Non-pigmented ciliary epithelial cell (primary cell): ENCODE measurements at regions not wholly inside any gene's neighbourhood (a gene's known extent, or its start where the extent isn't known, plus 50 kb on each side); places are given as distances from the start of the nearest gene placed in this dataset.

Source experiments
- DNase-seq: peaks from one replicate; pipeline ENCODE4 v3.0.0-alpha.2; 2010; ENCODE audit warnings: low read depth

GRCh38 chr2:45212953-45213635, 203.8 kb upstream of the SIX2 start:
- no peak for DNase-seq

DNA sequence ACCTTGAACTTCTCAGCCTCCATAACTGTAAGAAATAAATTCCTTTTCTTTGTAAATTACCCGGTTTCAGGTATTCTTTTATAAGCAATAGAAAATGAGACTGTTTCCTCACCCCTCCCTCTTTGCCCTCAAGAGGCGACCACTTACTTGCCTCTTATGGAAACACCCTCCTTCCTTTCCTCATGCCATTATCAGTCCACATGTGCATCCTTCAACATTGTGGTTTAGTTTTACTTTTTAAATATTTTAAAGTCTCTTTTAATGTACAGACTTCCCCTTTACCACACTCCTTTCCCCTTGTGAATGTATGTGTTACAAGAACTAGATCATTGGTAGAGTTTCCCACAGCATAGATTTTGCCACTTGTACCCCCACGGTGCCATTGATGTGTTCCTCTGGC, 202.4 kb upstream of the SIX2 start:
- no peak for DNase-seq

DNA sequence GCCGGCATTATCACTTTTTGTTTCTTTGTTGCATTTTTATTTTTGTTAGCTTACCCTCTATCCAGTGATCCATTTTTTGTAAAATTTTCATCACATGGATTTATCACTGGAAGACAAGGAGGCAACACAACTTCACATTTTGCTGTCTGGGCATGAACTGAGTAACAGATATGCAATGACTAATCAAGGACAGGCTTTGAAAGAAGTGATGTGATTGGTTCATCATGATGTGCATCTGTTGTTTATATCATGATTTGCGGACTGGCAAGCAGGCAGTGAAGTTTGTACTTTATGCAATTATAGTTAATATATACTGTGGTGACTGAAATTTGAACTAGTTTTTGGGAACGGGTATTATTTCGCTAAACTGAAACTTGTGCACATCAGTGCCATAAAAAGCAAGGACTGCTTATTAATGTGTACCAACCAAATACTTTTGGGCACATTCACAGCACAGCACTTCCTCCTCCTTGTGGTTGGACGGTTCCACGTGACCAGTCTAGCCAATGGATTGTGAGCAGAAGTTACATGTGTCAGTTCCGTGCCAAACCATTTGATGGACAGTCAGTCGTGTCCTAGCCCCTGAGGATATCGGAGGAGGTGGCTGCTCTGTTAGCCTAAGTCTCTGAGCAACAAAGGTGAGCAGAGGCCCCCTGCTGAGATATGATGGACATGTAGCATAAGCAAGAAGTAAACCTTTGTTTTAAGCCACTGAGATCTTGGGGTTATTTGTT, 201.4 kb upstream of the SIX2 start:
- DNase-seq = no peak

DNA sequence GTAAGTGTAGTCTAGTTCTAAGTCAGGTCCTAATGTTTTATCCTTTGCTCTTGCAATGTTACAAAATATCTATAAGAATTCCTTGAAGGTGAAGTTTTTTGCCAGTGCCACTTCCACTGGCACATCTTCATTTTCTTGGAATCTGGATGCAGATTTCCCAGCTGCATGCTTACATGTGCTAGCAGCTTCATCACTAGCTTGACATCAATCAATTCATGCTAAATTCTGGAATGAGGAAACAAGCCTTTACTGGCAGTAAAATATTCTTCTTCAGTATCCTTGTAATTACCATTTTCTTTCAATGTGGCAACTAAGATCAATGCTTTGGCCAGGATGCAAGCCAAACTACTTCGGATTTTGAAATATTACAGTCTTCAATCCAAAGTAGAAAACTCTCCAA, 200.6 kb upstream of the SIX2 start:
- no peak for DNase-seq

DNA sequence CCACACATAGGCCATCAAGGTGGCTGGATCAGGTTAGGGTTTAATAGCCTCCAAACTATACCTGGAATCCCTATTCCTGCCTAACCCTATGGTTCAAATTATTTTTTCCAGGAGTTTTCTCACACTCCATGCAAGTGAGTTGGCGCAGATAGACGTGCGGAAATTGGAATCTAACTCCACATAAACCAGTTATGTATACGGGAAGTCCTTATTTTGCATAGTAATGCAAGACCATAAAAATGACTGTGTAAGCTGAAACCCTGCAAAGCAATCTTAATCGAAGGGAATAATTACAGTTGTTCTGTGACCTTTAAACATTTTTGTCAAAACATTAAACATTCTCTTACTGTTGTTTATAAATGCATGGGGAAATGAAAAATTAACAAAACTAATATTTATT, 200.1 kb upstream of the SIX2 start:
- no peak for DNase-seq

DNA sequence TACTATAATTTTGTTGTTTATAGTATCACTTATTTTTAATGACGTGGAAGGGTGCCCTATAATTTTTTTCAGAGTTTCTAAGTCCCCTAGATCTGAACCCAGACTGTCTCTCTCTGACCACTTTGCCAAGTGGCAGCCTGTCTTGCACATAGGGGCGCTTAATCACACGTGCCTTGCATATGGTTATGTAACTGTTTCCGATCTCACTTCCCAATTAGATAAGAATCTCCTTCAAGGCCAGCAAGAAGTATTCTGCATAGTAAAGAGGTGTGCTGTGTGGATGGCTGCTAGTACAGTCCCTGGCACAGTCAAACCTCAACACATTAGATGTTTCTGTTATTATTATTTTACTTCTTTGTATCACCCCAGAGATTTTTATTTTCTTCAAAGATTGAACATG, 197.8 kb upstream of the SIX2 start:
- DNase-seq = no peak

DNA sequence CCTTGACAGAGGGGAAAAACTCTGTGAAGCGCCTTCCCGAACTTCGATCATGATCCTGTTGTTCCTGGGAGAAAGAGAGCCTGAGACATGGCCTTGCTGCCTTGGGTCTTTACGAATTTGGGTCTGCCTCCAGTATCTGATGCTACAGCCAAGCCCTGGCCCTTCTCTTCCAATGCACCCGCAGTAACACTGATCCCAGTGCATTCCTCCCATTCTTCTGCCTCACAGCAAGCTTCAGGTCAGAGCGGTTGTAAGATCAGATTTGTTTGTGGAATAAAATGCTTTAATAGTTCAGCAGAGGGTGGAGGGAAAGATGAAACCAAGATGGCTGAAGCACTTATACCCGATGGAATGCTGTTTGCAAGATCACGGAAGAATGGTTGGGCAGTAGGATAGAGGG, 196.7 kb upstream of the SIX2 start:
- DNase-seq = no peak

DNA sequence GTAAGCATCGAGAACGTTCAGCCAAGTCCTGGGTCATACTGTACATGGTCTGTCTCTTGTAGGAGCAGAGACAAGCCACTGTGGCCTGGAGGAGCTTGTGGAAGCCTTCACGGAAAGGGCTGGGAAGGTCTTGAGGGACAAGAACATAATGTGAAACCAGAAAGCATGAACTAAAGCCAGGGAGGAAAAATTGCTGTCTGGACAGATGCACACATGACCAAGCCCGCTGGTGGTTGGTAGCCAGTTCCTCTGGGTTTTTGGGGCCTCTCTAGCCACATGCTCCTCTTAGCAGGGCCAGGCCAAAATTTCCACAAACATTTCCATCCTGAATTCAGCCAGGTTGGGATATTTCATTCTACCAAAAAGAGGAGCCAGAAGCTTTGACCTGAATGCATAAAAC, 196.2 kb upstream of the SIX2 start:
- DNase-seq = no peak

GRCh38 chr2:45203400-45203799, 194.1 kb upstream of the SIX2 start:
- DNase-seq = no peak

DNA sequence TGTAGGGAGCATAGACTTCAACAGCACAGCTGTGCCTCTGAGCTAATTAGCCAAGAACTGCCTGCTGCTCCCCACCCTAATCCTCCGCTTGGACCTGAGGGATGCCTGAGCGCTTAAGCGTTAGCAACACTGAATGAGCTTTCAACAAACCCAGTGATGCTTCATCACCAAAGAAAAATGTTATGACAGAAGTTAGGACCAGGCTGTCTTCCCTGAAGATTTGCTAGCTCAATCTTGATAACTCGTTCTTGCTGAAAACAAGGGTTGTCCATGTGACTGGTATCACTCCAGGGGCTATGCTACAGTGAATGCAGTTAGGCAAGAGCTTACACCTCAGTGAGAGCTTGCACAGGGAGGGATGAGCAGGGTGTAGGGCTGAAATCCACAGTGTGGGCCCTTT, 190.7 kb upstream of the SIX2 start:
- no peak for DNase-seq

DNA sequence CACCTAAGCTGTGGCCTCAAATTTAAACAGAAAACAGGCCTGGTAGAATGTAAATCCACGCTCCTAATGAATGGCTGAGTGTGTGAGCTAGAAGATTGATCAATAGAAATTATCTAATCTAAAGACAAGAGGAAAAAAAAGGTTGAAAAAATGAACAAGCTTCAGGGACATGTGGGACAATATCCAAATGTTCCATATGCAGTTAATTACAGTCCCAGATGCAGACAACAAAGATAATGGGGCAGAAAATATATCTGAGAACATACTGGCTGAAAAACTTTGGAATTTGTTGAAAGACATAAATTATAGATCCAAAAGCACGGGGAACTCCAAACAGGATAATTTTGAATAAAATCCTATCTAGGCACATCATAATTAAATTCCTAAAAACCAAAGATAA, 186.7 kb upstream of the SIX2 start:
- DNase-seq = no peak

DNA sequence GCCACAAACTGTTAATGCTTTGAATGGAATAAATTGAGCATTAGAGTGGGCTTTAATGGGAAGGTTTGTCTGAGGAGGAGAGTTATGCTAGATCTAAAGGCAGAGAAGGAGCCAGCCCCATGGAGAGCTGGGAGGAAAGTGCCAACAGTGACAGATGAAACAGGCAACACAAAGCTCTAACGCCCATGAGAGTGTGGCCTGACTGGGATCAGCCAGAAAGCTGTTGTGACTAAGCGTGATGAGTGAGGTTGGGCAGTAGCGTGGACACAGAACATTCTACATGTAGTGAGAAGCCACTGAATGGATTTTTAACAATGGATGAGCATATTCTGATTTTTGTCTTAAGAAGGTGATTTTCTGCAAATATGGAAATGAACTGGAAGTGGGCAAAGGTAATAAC, 185.3 kb upstream of the SIX2 start:
- no peak for DNase-seq

DNA sequence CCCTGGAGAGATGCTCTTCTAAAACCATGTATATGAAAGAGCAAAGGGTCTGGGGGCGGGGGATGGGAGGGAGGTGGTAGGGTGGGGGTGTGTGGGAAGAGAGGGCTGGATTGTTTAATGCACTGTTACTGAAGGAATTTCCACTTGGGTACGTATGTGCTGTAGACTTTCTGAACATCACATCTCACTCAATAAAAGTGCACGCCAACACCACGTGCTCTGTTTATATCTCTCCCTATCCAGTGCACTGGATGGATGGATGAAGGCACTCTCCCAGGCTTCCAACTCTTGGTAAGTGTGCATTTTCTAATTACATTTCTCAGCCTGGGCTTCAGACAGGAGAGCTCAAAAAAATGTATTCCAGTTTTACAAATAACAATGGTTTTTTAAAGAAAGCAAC, 184.3 kb upstream of the SIX2 start:
- DNase-seq = no peak

GRCh38 chr2:45192991-45193390, 183.7 kb upstream of the SIX2 start:
- no peak for DNase-seq

DNA sequence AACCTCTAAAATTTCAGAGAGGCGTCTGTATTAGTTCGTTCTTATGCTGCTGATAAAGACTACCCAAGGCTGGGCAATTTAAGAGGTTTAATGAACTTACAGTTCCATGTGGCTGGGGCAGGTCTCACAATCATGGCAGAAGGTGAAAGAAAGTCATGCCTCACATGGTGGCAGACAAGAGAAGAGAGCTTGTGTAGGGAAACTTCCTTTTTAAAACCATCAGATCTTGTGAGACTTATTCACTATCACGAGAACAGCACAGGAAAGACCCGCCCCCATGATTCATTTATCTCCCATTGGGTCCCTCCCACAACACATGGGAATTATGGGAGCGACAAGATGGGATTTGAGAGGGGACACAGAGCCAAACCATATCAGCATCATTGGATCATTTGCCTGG, 183.2 kb upstream of the SIX2 start:
- DNase-seq = no peak

DNA sequence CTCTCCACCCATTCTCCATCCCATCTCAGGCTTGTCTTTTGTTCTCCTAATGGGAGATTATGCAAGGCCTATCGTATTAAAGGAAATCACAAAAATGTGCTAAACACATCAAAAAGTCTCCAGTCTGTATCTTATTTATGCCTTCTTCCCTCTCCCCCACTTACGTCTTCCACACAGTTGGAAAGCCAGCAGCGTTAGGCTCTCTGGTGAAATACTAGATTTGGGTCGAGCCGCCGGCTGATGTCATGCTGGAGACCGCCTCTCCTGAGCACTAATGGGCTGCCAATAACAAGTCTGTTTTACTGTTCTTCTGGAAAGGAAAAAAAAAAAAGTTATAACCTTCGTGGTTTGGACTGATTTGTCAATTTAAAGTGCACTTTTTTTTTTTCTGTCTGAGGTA, 182.7 kb upstream of the SIX2 start:
- DNase-seq = no peak

GRCh38 chr2:45191146-45191863, 182.1 kb upstream of the SIX2 start:
- DNase-seq = no peak

GRCh38 chr2:45190481-45190942, 181.3 kb upstream of the SIX2 start:
- DNase-seq = no peak

GRCh38 chr2:45184606-45185005, 175.4 kb upstream of the SIX2 start:
- no peak for DNase-seq

DNA sequence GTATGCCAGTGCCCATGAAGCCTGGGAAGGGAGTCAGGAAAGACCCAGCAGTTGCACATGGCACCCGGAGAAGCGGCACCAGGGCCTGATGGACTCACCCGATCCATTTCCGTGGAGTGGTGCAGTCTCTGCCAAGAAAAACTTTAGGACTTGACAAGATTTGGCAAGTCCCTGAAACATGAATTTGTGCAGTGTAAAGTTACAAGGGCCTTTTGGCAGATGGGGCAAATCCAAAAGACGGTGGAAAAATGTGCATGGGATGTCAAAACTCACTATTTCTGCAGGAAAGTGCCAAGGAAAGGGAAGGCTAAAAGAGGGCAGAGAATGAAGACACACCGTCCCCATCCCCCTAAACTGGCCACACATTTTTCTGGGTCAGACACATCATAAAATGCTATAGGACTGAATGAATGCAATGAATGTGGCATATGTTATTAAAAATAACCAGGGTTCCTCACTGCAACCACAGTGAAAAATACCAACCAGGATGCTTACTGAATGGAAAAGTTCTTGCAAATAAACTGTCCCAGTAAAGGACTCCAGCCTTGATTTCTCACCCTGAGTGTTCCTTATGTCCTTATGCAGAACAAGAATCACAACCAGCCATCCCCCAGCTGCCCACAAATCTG, 173.5 kb upstream of the SIX2 start:
- DNase-seq = no peak

GRCh38 chr2:45180779-45181178, 171.5 kb upstream of the SIX2 start:
- no peak for DNase-seq

- no peak for DNase-seq
Measured at GRCh38 chr2:45180033-45180746, 170.9 kb upstream of the SIX2 start.
